HUES48 (cell line): ENCODE measurements at regions not wholly inside any gene's neighbourhood (a gene's known extent, or its start where the extent isn't known, plus 50 kb on each side); places are given as distances from the start of the nearest gene placed in this dataset.

Experiments used
- H3K27ac ChIP-seq: one replicate; pipeline ENCODE4 v1.7.0; 2013; ENCODE audit warnings: low read depth, low read length, inconsistent platforms
- H3K27me3 ChIP-seq: 2 replicates; pipeline ENCODE4 v1.6.1; 2013; ENCODE audit warnings: mild to moderate bottlenecking, low read length; ENCODE audit not compliant: control insufficient read depth, insufficient read depth
- H3K36me3 ChIP-seq: 2 replicates; pipeline ENCODE4 v1.6.1; 2013; ENCODE audit warnings: low read length; ENCODE audit not compliant: control insufficient read depth, insufficient read depth
- H3K4me1 ChIP-seq: 2 replicates; pipeline ENCODE4 v1.6.1; 2013; ENCODE audit warnings: mild to moderate bottlenecking, low read length; ENCODE audit not compliant: control insufficient read depth, insufficient read depth
- H3K4me3 ChIP-seq: 2 replicates; pipeline ENCODE4 v1.5.1; 2013; ENCODE audit warnings: mild to moderate bottlenecking, low read depth, low read length
- H3K9ac ChIP-seq: 2 replicates; pipeline ENCODE4 v1.6.1; 2013; ENCODE audit warnings: mild to moderate bottlenecking, low read depth, low read length, moderate library complexity
- H3K9me3 ChIP-seq: 2 replicates; pipeline ENCODE4 v1.6.1; 2013; ENCODE audit warnings: low read length; ENCODE audit not compliant: control insufficient read depth, insufficient read depth

- Histone ChIP-seq H3K27me3 (no peaks in the 10 kb centered on the region), H3K4me1 (peaks cover 26% of the 10 kb centered on the region), H3K36me3 (no peaks in the 10 kb centered on the region), H3K4me3 (no peak overlapping the region), H3K9ac (no peak overlapping the region), H3K9me3 (no peaks in the 10 kb centered on the region), H3K27ac (no peak overlapping the region)
Observed at GRCh38 chr6:81694855-81695254, 57.6 kb downstream of the TENT5A start.

DNA sequence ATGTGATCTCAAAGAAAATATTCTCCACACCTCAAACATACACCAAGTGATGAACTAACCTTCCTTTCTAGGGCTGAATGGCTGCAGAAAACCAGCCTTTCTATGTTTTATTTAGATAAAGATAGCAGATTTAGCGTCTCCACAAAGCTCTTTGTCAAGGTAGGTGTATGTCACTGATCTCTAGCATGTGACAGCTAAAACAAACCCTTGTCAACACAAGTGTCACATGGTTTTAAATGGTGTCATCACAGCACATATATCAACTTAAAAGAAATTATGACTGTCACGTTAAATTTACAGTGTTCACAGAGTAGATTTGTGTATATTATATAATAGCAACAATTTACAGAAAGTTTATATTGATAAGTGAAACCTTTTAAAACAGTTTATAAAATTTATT lies 58.3 kb downstream of the TENT5A start:
- H3K36me3 ChIP-seq = no peaks in the 10 kb centered on the region
- H3K27me3 ChIP-seq = no peaks in the 10 kb centered on the region
- no peak overlapping the region for H3K4me3 ChIP-seq
- H3K27ac ChIP-seq = no peak overlapping the region
- H3K4me1 ChIP-seq = peaks cover 26% of the 10 kb centered on the region
- H3K9ac ChIP-seq = no peak overlapping the region
- H3K9me3 ChIP-seq = no peaks in the 10 kb centered on the region

- Histone ChIP-seq H3K9me3 (no peaks in the 10 kb centered on the region), H3K4me1 (peaks cover 26% of the 10 kb centered on the region), H3K36me3 (no peaks in the 10 kb centered on the region), H3K9ac (no peak overlapping the region), H3K27ac (no peak overlapping the region), H3K27me3 (no peaks in the 10 kb centered on the region), H3K4me3 (no peak overlapping the region)
Observed at GRCh38 chr6:81693266-81693665, 59.2 kb downstream of the TENT5A start.

DNA sequence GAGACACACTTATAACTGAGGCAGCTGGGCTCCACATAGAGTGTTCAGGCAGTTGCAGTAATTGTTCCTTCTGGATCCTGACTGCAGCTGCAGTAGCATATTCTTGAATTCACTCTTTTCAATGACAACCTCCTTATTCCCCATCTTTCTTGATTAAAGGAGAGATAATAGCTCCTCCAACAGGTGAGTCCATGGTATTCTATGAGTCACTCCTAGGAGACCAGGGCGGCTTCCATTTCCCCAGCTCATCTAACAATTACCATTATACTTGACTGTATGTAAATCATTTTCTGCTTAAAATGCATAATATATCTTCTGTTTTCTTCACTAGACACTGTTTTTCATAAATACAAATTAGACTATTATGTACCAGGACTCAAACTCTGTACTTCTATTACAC lies 62.4 kb downstream of the TENT5A start:
- Histone ChIP-seq H3K27me3 (no peaks in the 10 kb centered on the region), H3K9me3 (no peaks in the 10 kb centered on the region), H3K4me3 (no peak overlapping the region), H3K4me1 (peaks cover 5% of the 10 kb centered on the region; the same call in 1 of the 2 replicates), H3K36me3 (no peaks in the 10 kb centered on the region), H3K9ac (no peak overlapping the region), H3K27ac (no peak overlapping the region)

DNA sequence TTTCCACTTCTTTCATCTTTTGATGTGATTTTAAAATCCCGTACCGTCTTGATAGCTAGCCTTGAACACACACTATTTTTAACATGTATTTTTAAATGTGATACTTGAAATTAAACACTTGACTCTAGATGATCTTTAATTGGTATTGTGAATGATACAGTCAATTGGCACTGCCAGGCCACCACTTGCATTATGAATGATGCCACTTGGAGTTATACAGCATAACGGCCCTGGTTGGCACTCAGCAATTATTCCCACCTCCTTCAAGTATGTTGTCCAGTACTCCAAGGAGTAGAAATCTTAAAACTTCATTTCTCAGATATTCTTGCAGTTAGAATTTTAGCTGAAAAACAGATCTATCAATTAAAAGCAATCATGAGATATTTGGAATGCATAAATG lies 62.9 kb downstream of the TENT5A start:
- Histone ChIP-seq H3K9me3 (no peaks in the 10 kb centered on the region), H3K36me3 (no peaks in the 10 kb centered on the region), H3K27me3 (no peaks in the 10 kb centered on the region), H3K9ac (no peak overlapping the region), H3K4me1 (peaks cover 5% of the 10 kb centered on the region; the same call in 1 of the 2 replicates), H3K27ac (no peak overlapping the region), H3K4me3 (no peak overlapping the region)

DNA sequence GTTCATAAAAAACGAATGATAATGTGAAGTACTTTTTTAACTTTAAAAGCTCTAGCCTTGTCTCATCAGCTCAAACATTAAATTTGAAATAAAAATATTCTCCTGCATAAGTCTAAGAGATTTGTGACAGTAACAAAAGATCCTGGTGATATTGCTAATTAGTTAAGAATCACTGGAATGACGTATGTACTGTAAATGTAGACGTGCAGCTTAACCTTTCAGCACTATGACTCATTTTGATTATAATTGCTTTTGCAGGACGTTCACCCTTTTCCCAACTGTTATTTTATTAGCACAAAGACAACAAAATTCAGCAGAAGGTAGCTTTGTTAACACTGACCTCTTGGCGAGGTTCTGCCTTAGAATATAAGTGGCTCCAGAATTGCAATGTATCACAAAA lies 68.6 kb downstream of the TENT5A start:
- Histone ChIP-seq H3K27me3 (no peaks in the 10 kb centered on the region), H3K4me3 (no peak overlapping the region)

DNA sequence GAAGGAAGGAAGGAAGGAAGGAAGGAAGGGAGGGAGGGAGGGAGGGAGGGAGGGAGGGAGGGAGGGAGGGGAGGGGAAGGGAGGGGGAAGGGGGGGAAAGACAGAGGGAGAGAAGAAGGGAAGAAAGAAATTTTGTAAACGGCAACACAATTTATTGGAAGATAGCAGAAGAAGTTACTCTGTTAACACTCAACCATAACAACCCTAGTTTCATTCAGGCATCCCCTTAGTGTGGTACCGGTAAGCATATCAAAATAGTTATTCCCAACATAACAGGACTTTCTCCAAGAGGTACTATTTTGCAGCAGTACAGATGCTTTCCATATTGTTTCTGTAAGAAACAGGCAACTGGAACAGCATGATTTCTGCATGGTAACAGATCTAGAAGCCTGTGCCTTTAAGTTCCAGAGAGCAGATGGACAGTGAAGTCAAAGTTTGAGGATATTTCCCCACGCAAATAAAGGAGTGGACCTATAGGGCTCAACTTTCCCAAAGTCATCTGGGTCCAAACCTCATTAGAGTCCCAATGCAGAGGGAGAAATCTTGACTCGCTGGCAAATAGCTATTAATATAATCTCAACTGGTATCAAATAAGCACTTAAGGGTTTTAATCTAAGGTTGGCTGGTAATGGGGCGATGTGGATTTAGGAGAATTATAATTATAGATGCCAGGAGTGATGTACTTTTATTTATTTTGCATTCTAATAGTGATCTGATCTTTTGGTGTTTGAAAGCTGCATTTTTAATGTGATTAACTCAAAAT lies 69.4 kb downstream of the TENT5A start:
- H3K36me3 ChIP-seq = no peaks in the 10 kb centered on the region
- H3K27ac ChIP-seq = no peak overlapping the region
- no peak overlapping the region for H3K4me3 ChIP-seq
- no peaks in the 10 kb centered on the region for H3K4me1 ChIP-seq
- no peak overlapping the region for H3K9ac ChIP-seq
- no peaks in the 10 kb centered on the region for H3K27me3 ChIP-seq
- H3K9me3 ChIP-seq = no peaks in the 10 kb centered on the region

More for the DNA sequence above, 68.6 kb downstream of the TENT5A start:
- Histone ChIP-seq H3K9me3 (no peaks in the 10 kb centered on the region), H3K9ac (no peak overlapping the region), H3K4me1 (no peaks in the 10 kb centered on the region), H3K36me3 (no peaks in the 10 kb centered on the region), H3K27ac (no peak overlapping the region)

DNA sequence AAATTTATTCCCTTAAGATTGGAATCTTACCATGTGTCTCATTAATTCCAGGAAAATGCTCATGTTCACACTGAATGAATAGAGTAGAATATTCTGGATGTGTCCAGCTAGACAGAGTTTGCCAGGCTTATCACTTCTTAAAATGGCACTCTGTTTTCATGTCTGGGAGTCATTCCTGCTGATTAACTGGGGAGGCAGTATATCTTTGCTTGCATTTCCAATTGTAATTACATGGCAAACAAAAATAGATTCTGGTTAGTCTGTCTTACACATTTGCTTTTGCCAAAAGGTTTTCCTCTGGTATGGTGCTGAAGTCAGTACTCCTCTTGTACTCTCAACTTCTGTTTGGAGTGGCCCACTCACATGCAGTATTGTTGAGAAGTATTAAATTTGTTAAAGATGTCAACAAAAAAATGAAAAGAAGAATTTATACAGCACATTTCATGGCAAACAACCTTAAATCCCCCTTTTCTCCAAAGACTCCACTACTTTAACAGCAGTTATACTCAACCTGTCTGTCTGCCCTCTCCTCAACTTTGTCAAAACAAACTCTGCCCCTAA lies 70.2 kb downstream of the TENT5A start:
- Histone ChIP-seq H3K36me3 (no peaks in the 10 kb centered on the region), H3K27ac (no peak overlapping the region), H3K9ac (no peak overlapping the region), H3K4me3 (no peak overlapping the region), H3K9me3 (no peaks in the 10 kb centered on the region), H3K27me3 (no peaks in the 10 kb centered on the region), H3K4me1 (no peaks in the 10 kb centered on the region)

GRCh38 chr6:81669445-81669844 lies 83.0 kb downstream of the TENT5A start:
- no peaks in the 10 kb centered on the region for H3K36me3 ChIP-seq
- H3K27ac ChIP-seq = no peak overlapping the region
- no peaks in the 10 kb centered on the region for H3K27me3 ChIP-seq
- no peak overlapping the region for H3K9ac ChIP-seq
- no peaks in the 10 kb centered on the region for H3K9me3 ChIP-seq
- no peaks in the 10 kb centered on the region for H3K4me1 ChIP-seq
- H3K4me3 ChIP-seq = no peak overlapping the region

- Histone ChIP-seq H3K27me3 (no peaks in the 10 kb centered on the region), H3K9me3 (no peaks in the 10 kb centered on the region), H3K4me1 (no peaks in the 10 kb centered on the region), H3K27ac (no peak overlapping the region), H3K9ac (no peak overlapping the region), H3K4me3 (no peak overlapping the region), H3K36me3 (no peaks in the 10 kb centered on the region)
Observed at GRCh38 chr6:81668615-81669047, 83.8 kb downstream of the TENT5A start.

DNA sequence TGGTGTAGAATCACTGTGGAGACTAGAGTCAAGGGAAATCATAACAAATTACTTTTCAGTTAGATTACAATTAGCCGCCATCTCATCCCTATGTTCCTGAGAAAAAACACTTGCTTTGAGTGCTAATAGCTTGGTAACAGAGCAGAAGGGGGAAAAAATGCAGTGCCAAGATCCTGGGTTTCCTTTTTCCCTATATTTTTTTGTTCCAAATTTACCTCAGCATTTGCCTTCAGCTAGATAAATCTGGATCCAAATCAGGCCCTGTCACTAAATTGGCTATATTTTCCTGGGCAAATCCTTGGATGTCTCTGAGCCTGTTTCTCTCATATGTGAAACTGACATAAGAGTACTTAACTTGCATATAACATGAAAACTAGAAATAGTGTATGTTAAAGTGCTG lies 86.0 kb downstream of the TENT5A start:
- H3K27ac ChIP-seq = no peak overlapping the region
- H3K36me3 ChIP-seq = no peaks in the 10 kb centered on the region
- no peaks in the 10 kb centered on the region for H3K4me1 ChIP-seq
- H3K9ac ChIP-seq = no peak overlapping the region
- no peaks in the 10 kb centered on the region for H3K9me3 ChIP-seq
- no peak overlapping the region for H3K4me3 ChIP-seq
- no peaks in the 10 kb centered on the region for H3K27me3 ChIP-seq
